MM.1S (cell line): ENCODE measurements at regions not wholly inside any gene's neighbourhood (a gene's known extent, or its start where the extent isn't known, plus 50 kb on each side); places are given as distances from the start of the nearest gene placed in this dataset.

Source experiments
- DNase-seq: peaks from one replicate; pipeline ENCODE4 v3.0.0-alpha.2; 2015
- H2AFZ ChIP-seq: fragments of 300-600 bp; sonication (generic); 2 replicates; pipeline ENCODE4 v1.6.0; 2016; ENCODE audit warnings: antibody characterized with exemption, low read length
- H3F3A ChIP-seq: fragments of 300-600 bp; sonication (generic); 2 replicates; pipeline ENCODE4 v1.6.1; 2016; ENCODE audit warnings: mild to moderate bottlenecking, antibody characterized with exemption, low read length, moderate library complexity, mixed read lengths; ENCODE audit not compliant: insufficient read depth
- H3K27ac ChIP-seq: fragments of 300-600 bp; sonication (generic); 2 replicates; pipeline ENCODE4 v1.5.1; 2016; ENCODE audit warnings: mild to moderate bottlenecking, low read length
- H3K27me3 ChIP-seq: fragments of 300-600 bp; sonication (generic); replicated peaks from 2 replicates; pipeline ENCODE4 v1.6.0; 2016; ENCODE audit warnings: low read length; ENCODE audit not compliant: insufficient read depth
- H3K36me3 ChIP-seq: fragments of 300-600 bp; sonication (generic); replicated peaks from 2 replicates; pipeline ENCODE4 v1.6.1; 2016; ENCODE audit warnings: mild to moderate bottlenecking, low read length, mixed read lengths; ENCODE audit not compliant: insufficient read depth
- H3K4me1 ChIP-seq: fragments of 300-600 bp; sonication (generic); 2 replicates; pipeline ENCODE4 v1.6.1; 2016; ENCODE audit warnings: low read length, mixed read lengths
- H3K4me2 ChIP-seq: fragments of 300-600 bp; sonication (generic); 2 replicates; pipeline ENCODE4 v1.6.0; 2016; ENCODE audit warnings: low read depth, low read length
- H3K4me3 ChIP-seq: fragments of 300-600 bp; sonication (generic); 2 replicates; pipeline ENCODE4 v1.5.1; 2016; ENCODE audit warnings: low read length, mixed read lengths
- H3K79me2 ChIP-seq: fragments of 300-600 bp; sonication (generic); 2 replicates; pipeline ENCODE4 v1.6.1; 2016; ENCODE audit warnings: mixed run types, low read length, mixed read lengths
- H3K9ac ChIP-seq: fragments of 300-600 bp; sonication (generic); 2 replicates; pipeline ENCODE4 v1.6.1; 2016; ENCODE audit warnings: low read length, mixed read lengths
- H3K9me2 ChIP-seq: fragments of 300-600 bp; sonication (generic); replicated peaks from 2 replicates; pipeline ENCODE4 v1.6.1; 2016; ENCODE audit warnings: mild to moderate bottlenecking, low read length, mixed read lengths; ENCODE audit not compliant: insufficient read depth
- H3K9me3 ChIP-seq: fragments of 300-600 bp; sonication (generic); replicated peaks from 2 replicates; pipeline ENCODE4 v1.6.1; 2016; ENCODE audit warnings: mild to moderate bottlenecking, low read length, mixed read lengths; ENCODE audit not compliant: insufficient read depth
- H4K20me1 ChIP-seq: fragments of 300-600 bp; sonication (generic); 2 replicates; pipeline ENCODE4 v1.6.1; 2016; ENCODE audit warnings: mild to moderate bottlenecking, low read length, moderate library complexity, mixed read lengths; ENCODE audit not compliant: insufficient read depth
- EZH2 ChIP-seq: fragments of 300-600 bp; sonication (generic); optimal IDR thresholded peaks from 2 replicates; pipeline ENCODE3; 2017; ENCODE audit warnings: low read depth, mild to moderate bottlenecking, antibody characterized with exemption, low read length, mixed read lengths
- EZH2phosphoT487 ChIP-seq: fragments of 300-600 bp; sonication (generic); IDR thresholded peaks from 2 replicates; pipeline ENCODE4 v1.6.1; 2018; ENCODE audit warnings: antibody characterized with exemption, low read length
- TF ChIP-seq, protein P1 (sequence below): fragments of 300-600 bp; sonication (generic); IDR thresholded peaks from 2 replicates; pipeline ENCODE4 v1.5.1; 2016; ENCODE audit warnings: antibody characterized with exemption, low read length, mixed read lengths

DNA sequence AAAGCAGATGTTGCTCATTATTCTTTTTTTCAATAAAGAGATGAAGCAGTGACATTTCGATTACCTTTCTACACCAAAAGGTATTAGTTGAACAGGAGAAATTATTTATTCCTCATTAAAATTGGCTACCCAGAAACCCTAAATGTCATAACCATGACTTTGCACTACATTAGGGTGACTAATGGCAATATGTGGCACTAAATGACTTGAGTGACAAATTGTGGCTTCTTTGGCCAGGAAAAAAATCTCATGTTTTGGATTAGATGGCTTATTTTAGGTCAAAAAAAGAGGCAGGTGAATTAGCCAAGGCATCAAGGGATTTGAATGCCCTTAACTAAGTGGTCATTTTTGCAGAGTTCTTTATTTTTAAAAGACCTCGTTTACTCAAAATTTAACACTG, 353.9 kb downstream of the NDFIP2 start:
- H3K4me2 ChIP-seq = no peak overlapping the region
- no peaks in the 10 kb centered on the region for H3K27me3 ChIP-seq
- H2AFZ ChIP-seq = no peak overlapping the region
- H3K9me3 ChIP-seq = no peaks in the 10 kb centered on the region
- TF ChIP-seq, protein P1, sequence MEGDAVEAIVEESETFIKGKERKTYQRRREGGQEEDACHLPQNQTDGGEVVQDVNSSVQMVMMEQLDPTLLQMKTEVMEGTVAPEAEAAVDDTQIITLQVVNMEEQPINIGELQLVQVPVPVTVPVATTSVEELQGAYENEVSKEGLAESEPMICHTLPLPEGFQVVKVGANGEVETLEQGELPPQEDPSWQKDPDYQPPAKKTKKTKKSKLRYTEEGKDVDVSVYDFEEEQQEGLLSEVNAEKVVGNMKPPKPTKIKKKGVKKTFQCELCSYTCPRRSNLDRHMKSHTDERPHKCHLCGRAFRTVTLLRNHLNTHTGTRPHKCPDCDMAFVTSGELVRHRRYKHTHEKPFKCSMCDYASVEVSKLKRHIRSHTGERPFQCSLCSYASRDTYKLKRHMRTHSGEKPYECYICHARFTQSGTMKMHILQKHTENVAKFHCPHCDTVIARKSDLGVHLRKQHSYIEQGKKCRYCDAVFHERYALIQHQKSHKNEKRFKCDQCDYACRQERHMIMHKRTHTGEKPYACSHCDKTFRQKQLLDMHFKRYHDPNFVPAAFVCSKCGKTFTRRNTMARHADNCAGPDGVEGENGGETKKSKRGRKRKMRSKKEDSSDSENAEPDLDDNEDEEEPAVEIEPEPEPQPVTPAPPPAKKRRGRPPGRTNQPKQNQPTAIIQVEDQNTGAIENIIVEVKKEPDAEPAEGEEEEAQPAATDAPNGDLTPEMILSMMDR = no peak
- TF ChIP-seq EZH2phosphoT487 (no peak), EZH2 (no peak)
- no peak for DNase-seq
- no peaks in the 10 kb centered on the region for H3K36me3 ChIP-seq
- no peak overlapping the region for H3K9ac ChIP-seq
- H3K4me1 ChIP-seq = no peaks in the 10 kb centered on the region
- H3K4me3 ChIP-seq = no peak overlapping the region
- H4K20me1 ChIP-seq = no peaks in the 10 kb centered on the region
- no peaks in the 10 kb centered on the region for H3K79me2 ChIP-seq
- no peaks in the 10 kb centered on the region for H3F3A ChIP-seq
- no peaks in the 10 kb centered on the region for H3K9me2 ChIP-seq
- H3K27ac ChIP-seq = no peak overlapping the region

DNA sequence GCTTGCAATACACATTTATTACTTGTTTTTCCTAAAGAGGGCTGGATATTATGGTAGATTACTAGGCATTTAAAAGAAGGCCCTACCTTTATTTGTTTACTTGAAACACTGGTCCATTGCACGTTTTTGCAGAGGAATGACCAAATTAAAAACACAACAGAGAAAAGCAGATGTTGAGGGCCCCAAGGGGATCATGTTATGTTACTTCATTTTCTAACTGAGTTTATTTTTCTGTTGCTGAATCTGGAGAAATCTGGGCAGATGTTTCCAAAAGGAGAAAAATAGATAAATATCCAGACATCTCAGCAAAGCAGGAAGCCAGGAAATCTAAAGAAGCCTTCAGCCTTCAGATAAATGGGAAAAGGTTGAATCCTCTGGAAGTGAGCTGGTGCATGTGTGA, 353.0 kb downstream of the NDFIP2 start:
- no peaks in the 10 kb centered on the region for H3K9me2 ChIP-seq
- no peaks in the 10 kb centered on the region for H4K20me1 ChIP-seq
- no peaks in the 10 kb centered on the region for H3K9me3 ChIP-seq
- TF ChIP-seq EZH2 (no peak), EZH2phosphoT487 (no peak)
- TF ChIP-seq, protein P1 = no peak
- H2AFZ ChIP-seq = no peak overlapping the region
- H3K4me2 ChIP-seq = no peak overlapping the region
- no peaks in the 10 kb centered on the region for H3K79me2 ChIP-seq
- H3K36me3 ChIP-seq = no peaks in the 10 kb centered on the region
- no peaks in the 10 kb centered on the region for H3F3A ChIP-seq
- H3K4me3 ChIP-seq = no peak overlapping the region
- H3K27me3 ChIP-seq = no peaks in the 10 kb centered on the region
- no peak overlapping the region for H3K27ac ChIP-seq
- DNase-seq = no peak
- H3K9ac ChIP-seq = no peak overlapping the region
- no peaks in the 10 kb centered on the region for H3K4me1 ChIP-seq

DNA sequence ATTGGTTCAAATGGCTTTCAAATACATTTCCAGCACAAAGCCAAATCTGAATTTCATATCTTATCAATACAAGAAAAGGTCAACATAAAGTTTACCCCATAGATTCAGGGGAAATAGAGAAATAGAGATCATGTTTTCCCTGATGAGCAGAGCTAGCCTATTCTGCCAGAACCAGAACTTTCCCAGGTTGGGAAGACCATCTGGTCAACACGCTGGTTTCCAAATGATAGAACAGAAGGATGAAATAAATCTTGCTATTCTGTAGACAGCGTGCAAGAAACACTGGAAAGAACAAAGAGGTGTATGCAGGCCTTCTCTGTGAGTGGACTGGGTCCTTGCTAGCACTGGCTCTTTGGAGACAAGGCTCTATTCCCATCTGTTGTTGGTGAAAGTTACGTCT, 350.6 kb downstream of the NDFIP2 start:
- no peak overlapping the region for H3K27ac ChIP-seq
- no peaks in the 10 kb centered on the region for H3K4me1 ChIP-seq
- no peaks in the 10 kb centered on the region for H3K9me3 ChIP-seq
- H4K20me1 ChIP-seq = no peaks in the 10 kb centered on the region
- H3F3A ChIP-seq = no peaks in the 10 kb centered on the region
- no peak overlapping the region for H3K4me3 ChIP-seq
- H3K4me2 ChIP-seq = no peak overlapping the region
- H3K36me3 ChIP-seq = no peaks in the 10 kb centered on the region
- TF ChIP-seq EZH2phosphoT487 (no peak), EZH2 (no peak)
- TF ChIP-seq, protein P1 = no peak
- H3K9me2 ChIP-seq = no peaks in the 10 kb centered on the region
- DNase-seq = no peak
- H2AFZ ChIP-seq = no peak overlapping the region
- no peak overlapping the region for H3K9ac ChIP-seq
- no peaks in the 10 kb centered on the region for H3K79me2 ChIP-seq
- no peaks in the 10 kb centered on the region for H3K27me3 ChIP-seq
